ENCODE measurements at regions not wholly inside any gene's neighbourhood (a gene's known extent, or its start where the extent isn't known, plus 50 kb on each side); places are given as distances from the start of the nearest gene placed in this dataset.

DNA sequence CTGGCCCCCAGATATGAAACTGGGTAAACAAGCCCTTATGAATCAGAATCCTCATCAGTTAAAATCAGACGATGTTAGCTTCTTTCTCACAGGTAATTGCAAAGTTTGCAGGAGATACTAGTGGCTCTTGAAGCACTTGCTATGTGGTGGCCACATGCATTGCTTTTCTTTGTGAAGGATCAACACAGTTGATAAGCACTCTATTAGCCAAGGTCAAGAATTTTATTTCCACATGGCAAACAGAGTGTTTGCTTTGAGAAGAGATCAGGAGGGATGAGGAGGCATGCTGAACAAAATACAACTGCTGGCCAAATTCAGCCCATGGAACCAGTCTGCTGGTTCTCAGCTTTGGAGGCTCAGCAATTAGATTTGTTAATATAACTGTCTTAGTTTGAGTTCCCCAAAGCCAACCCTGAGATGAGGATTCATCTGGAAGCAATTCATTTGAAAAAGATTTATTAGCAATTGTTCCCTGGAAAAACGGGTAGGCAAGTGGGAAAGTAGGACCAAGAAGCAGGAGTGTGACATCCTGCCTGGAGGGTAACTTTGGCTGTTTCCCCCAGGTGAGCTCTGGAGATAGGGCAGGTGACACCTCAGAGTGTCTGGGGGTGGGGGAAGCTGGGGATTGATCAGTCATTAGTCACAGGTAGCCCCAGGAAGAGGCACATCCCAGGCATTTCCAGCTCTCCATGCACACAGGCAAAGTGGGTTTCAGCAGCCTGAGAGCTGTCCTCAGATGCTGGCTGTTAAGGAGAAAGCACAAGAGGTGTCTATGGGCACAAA, 180.3 kb downstream of the ABHD5 start:
- Histone ChIP-seq H3K9me3 (no peaks in the 10 kb centered on the region), H3K36me3 (no peaks in the 10 kb centered on the region), H3K4me1 (no peaks in the 10 kb centered on the region), H3K27ac (no peak overlapping the region), H3K4me3 (no peak overlapping the region), H3K27me3 (peaks cover 5% of the 10 kb centered on the region)
- TF ChIP-seq POLR2AphosphoS5 (IDR thresholded peaks at IDR 0.05) = no peak
- no peak for TF ChIP-seq CTCF (IDR thresholded peaks at IDR 0.05)
- TF ChIP-seq POLR2A (IDR thresholded peaks at IDR 0.05) = no peak
- no peak for TF ChIP-seq EP300 (IDR thresholded peaks at IDR 0.05)
- WGBS, 2 donors (ENCODE audit: low coverage in 1 of 2) = 30 to 38% methylated on average over 1 to 2 of the region's 2 CpGs
- ATAC-seq = no peak

DNA sequence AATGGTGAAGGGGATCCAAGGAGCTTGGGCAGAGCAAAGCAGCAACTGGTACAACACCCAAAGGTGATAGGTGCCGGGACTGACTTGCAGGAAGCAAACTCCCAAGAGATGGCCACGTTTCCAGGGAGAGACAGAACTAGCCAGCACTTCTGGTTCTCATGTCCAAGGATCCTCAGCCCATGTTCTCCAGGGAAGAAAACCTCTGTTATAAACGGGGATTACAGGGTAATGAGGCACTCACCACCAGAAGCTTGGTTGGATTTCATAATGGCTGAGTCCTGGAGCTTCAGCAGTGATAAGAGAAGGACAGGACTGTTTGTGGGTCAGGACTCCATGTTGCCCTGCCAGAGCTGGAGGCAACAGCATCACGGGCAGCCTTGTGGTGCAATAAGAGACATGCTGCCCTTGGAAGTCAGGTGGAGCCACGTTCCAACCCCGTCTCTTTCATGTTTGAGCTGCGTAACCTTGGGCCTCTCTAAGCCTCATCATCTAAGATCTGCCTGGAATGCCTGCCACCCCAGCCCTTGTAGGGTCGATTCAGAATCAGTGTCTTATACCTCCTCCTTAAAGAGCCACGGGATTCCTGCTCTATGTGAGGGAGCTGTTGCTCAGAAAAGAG, 181.0 kb downstream of the ABHD5 start:
- H3K9me3 ChIP-seq = no peaks in the 10 kb centered on the region
- 60 to 69% methylated on average over 1 to 2 of the region's 9 CpGs for WGBS, 2 donors (ENCODE audit: low coverage in 1 of 2)
- TF ChIP-seq POLR2A (IDR thresholded peaks at IDR 0.05) (no peak), POLR2AphosphoS5 (IDR thresholded peaks at IDR 0.05) (no peak), CTCF (IDR thresholded peaks at IDR 0.05) (no peak), EP300 (IDR thresholded peaks at IDR 0.05) (no peak)
- no peak for ATAC-seq
- no peak overlapping the region for H3K4me3 ChIP-seq
- H3K36me3 ChIP-seq = no peaks in the 10 kb centered on the region
- no peaks in the 10 kb centered on the region for H3K4me1 ChIP-seq
- peaks cover 5% of the 10 kb centered on the region for H3K27me3 ChIP-seq
- H3K27ac ChIP-seq = no peak overlapping the region

- WGBS, 2 donors (ENCODE audit: low coverage in 1 of 2) = 28% methylated on average over 2 of the region's 3 CpGs; no CpG with 5 or more reads in 1 of the 2 donors
- ATAC-seq = no peak
Observed at GRCh38 chr3:43872301-43872700, 181.6 kb downstream of the ABHD5 start.

DNA sequence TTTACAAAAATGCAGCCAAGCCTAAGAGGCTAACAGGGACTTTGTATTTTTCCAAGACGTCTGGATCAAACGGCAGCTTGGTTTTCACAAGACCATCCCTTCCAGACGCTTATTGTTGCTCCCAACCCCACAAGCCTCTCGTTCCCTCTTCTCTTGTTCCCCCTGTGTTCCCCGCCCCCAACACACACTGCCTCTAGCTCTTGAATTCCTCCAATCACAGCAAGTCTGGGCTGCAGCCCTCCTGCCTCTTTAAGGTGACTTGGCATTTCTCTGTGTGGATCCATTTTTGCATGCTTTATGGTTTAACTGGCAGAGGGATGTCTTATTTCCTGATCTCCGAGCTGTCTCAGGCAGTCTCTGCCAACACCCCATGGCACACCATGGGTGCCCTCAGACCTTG, 182.2 kb downstream of the ABHD5 start:
- no peaks in the 10 kb centered on the region for H3K9me3 ChIP-seq
- peaks cover 5% of the 10 kb centered on the region for H3K27me3 ChIP-seq
- H3K4me1 ChIP-seq = no peaks in the 10 kb centered on the region
- H3K27ac ChIP-seq = no peak overlapping the region
- H3K4me3 ChIP-seq = no peak overlapping the region
- TF ChIP-seq CTCF (IDR thresholded peaks at IDR 0.05) = no peak
- TF ChIP-seq POLR2AphosphoS5 (IDR thresholded peaks at IDR 0.05) = no peak
- TF ChIP-seq EP300 (IDR thresholded peaks at IDR 0.05) = no peak
- no peak for TF ChIP-seq POLR2A (IDR thresholded peaks at IDR 0.05)
- ATAC-seq = no peak
- 41 to 65% methylated on average over 2 to 5 of the region's 6 CpGs for WGBS, 2 donors (ENCODE audit: low coverage in 1 of 2)
- H3K36me3 ChIP-seq = no peaks in the 10 kb centered on the region

More at GRCh38 chr3:43872301-43872700, 181.6 kb downstream of the ABHD5 start:
- Histone ChIP-seq H3K27me3 (peaks cover 5% of the 10 kb centered on the region), H3K36me3 (no peaks in the 10 kb centered on the region), H3K9me3 (no peaks in the 10 kb centered on the region), H3K4me3 (no peak overlapping the region), H3K4me1 (no peaks in the 10 kb centered on the region), H3K27ac (no peak overlapping the region)
- no peak for TF ChIP-seq POLR2A (IDR thresholded peaks at IDR 0.05)
- no peak for TF ChIP-seq POLR2AphosphoS5 (IDR thresholded peaks at IDR 0.05)
- no peak for TF ChIP-seq EP300 (IDR thresholded peaks at IDR 0.05)
- TF ChIP-seq CTCF (IDR thresholded peaks at IDR 0.05) = no peak

DNA sequence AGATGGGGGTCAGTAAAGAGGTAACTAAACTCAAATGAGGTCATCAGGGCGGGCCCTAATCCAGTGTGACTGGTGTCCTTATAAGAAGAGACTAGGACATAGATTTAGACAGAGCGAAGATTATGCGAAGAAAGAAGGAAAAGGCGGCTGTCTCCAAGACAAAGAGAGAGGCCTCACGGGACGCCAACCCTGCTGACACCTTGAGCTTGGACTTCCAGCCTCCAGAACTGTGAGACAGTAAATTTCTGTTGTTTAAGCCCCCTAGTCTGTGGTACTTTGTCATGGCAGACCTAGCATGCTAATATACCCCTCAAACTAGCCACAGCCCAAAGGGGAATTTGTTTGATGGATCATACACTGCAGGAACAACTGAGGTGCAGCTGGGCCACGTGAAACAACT, 183.0 kb downstream of the ABHD5 start:
- Histone ChIP-seq H3K9me3 (no peaks in the 10 kb centered on the region), H3K27me3 (peaks cover 5% of the 10 kb centered on the region), H3K27ac (no peak overlapping the region), H3K4me1 (no peaks in the 10 kb centered on the region), H3K36me3 (no peaks in the 10 kb centered on the region), H3K4me3 (no peak overlapping the region)
- ATAC-seq = no peak
- no peak for TF ChIP-seq POLR2AphosphoS5 (IDR thresholded peaks at IDR 0.05)
- TF ChIP-seq POLR2A (IDR thresholded peaks at IDR 0.05) = no peak
- TF ChIP-seq CTCF (IDR thresholded peaks at IDR 0.05) = no peak
- no peak for TF ChIP-seq EP300 (IDR thresholded peaks at IDR 0.05)
- WGBS, 2 donors (ENCODE audit: low coverage in 1 of 2) = 72 to 80% methylated on average over 3 to 4 of the region's 7 CpGs

Data from gastroesophageal sphincter (tissue), 4 donors.